Upper lobe of left lung (tissue), 4 donors: ENCODE measurements at regions not wholly inside any gene's neighbourhood (a gene's known extent, or its start where the extent isn't known, plus 50 kb on each side); places are given as distances from the start of the nearest gene placed in this dataset.

Experiments used
- EP300 ChIP-seq, 4 donors: sonication (generic); formaldehyde crosslinking; IDR thresholded peaks; one replicate each; pipeline ENCODE4 v1.5.1; 2017; ENCODE audit warnings: antibody characterized with exemption in 4 of 4, control low read depth in 2 of 4
- POLR2A ChIP-seq, 4 donors: fragments of 450-650 bp; IDR thresholded peaks; one replicate each; pipeline ENCODE4 v1.5.1; 2016 to 2017; ENCODE audit warnings: antibody characterized with exemption in 4 of 4, mild to moderate bottlenecking in 2 of 4
- POLR2AphosphoS5 ChIP-seq, 2 donors: sonication (generic); formaldehyde crosslinking; IDR thresholded peaks; one replicate each; pipeline ENCODE4 v1.5.1; 2017; ENCODE audit warnings: antibody characterized with exemption in 2 of 2
- TF ChIP-seq, protein P1 (sequence below), 6 experiments: fragments of 450-650 bp in 4 of 6; fragments of 200-600 bp in 2 of 6; sonication (generic) in 2 of 6; IDR thresholded peaks; one replicate each; pipeline ENCODE4 v1.5.1; 2016 to 2019; ENCODE audit warnings: antibody characterized with exemption in 6 of 6

DNA sequence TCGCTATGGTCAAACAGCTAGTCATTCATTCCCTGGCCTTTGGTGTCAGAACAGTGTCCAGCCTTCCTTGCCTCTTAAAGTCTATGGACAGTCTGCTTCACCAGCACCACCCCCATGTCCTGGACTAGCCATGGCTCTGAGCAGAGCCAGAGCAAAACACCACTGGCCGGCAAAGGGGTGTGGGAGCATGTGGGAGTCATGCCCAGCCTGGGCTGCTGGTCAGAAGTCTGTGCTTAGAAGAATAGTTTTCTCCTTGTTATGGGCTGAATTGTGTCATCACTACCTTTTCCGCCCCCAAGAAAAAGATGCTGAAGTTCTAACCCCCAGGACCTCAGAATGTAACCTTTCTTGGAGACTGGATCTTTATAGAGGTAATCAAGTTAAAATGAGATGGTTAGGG is 132.9 kb upstream of the LPP start:
- TF ChIP-seq, protein P1, sequence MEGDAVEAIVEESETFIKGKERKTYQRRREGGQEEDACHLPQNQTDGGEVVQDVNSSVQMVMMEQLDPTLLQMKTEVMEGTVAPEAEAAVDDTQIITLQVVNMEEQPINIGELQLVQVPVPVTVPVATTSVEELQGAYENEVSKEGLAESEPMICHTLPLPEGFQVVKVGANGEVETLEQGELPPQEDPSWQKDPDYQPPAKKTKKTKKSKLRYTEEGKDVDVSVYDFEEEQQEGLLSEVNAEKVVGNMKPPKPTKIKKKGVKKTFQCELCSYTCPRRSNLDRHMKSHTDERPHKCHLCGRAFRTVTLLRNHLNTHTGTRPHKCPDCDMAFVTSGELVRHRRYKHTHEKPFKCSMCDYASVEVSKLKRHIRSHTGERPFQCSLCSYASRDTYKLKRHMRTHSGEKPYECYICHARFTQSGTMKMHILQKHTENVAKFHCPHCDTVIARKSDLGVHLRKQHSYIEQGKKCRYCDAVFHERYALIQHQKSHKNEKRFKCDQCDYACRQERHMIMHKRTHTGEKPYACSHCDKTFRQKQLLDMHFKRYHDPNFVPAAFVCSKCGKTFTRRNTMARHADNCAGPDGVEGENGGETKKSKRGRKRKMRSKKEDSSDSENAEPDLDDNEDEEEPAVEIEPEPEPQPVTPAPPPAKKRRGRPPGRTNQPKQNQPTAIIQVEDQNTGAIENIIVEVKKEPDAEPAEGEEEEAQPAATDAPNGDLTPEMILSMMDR (IDR thresholded peaks at IDR 0.05) = no peak
- no peak for TF ChIP-seq EP300 (IDR thresholded peaks at IDR 0.05)
- no peak for TF ChIP-seq POLR2AphosphoS5 (IDR thresholded peaks at IDR 0.05)
- TF ChIP-seq POLR2A (IDR thresholded peaks at IDR 0.05) = no peak
